ENCODE measurements at regions not wholly inside any gene's neighbourhood (a gene's known extent, or its start where the extent isn't known, plus 50 kb on each side); places are given as distances from the start of the nearest gene placed in this dataset.
"Not testable (repeated sequence)": the region's sequence is repeated elsewhere in the genome, so short reads cannot be mapped to it uniquely, and the experiment has no call there.

GRCh38 chr3:198147213-198147612, 187.2 kb downstream of the LMLN start:
- DNase-seq (ENCODE audit: low spot score), result not testable (repeated sequence)

DNA sequence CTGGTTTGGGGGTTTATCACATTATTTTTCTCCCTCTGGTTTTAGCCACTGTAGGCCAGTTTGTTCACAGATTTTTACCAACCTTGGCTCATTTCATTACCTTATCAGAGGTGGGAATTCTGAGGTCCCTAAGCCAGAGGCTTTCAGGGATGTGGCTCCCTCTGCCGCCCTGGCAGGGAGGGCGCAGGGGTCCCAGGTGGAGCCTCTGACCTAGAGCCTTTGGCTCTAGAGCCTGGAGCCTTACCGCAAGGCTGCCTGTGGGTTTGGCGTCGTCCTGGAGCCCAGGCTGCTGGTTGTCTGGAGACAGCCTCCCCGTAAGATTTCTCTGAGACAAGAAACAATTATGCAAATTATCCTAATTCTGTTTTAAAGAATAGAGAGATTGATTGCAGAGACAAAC, 188.0 kb downstream of the LMLN start:
- not testable (repeated sequence) for DNase-seq (ENCODE audit: low spot score)

DNA sequence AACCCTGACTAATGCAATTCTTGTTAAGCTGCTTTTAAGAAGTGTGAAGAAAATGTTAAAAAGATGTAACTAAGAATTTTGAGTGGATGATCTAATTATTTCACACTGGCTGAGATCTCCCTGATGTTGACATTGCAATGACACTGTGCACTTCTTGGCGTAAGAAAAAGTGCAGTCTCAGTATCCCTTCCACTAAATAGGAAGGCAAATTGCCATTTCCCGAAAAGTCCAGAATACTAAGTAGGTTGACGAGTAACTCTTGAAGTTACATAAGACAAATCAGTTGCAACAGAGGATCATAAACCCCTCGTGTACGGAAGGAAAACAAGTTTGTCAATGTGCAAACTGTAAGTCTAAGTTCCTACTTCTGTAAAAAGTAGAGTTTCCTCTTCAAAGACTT, 189.9 kb downstream of the LMLN start:
- DNase-seq (ENCODE audit: low spot score), result not testable (repeated sequence)

DNA sequence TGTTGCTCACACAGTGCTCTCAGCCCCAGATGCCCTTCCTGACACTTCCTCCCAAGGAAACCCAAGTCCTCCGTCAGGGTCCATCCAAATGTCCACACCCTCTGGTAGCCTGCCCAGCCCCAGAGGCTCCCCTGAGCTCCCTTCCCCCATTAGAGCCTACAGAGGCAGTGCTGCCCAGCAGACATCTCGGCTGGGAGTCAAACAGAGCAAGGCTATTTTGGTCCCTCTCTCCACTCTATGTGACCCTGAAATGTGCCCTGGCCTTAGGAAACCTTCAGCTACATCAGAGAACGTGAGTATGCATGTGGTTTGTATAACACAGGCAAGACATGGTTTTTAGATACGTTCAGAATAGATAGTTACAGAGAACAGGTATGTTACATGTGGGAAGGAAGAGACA, 191.8 kb downstream of the LMLN start:
- DNase-seq (ENCODE audit: low spot score), result not testable (repeated sequence)

DNA sequence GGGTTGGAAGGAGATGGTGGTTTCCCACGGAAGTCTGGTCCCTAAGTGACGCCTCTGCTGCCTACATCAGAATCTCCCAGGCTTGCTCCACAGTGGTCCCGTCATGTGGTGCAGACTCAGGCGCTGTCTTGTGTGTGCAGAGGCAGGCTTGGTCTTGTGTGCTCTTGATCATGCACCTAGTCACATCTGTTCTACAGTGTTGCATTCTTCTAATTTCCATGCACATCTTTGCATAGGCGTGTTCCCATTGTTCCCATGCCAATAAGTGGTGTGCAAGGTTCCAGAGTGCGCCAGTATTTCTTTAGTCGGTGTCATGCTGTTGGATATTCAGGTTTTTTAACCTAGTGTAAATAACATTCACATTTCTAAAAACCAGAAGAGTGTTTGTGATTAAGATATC, 195.8 kb downstream of the LMLN start:
- not testable (repeated sequence) for DNase-seq (ENCODE audit: low spot score)

DNA sequence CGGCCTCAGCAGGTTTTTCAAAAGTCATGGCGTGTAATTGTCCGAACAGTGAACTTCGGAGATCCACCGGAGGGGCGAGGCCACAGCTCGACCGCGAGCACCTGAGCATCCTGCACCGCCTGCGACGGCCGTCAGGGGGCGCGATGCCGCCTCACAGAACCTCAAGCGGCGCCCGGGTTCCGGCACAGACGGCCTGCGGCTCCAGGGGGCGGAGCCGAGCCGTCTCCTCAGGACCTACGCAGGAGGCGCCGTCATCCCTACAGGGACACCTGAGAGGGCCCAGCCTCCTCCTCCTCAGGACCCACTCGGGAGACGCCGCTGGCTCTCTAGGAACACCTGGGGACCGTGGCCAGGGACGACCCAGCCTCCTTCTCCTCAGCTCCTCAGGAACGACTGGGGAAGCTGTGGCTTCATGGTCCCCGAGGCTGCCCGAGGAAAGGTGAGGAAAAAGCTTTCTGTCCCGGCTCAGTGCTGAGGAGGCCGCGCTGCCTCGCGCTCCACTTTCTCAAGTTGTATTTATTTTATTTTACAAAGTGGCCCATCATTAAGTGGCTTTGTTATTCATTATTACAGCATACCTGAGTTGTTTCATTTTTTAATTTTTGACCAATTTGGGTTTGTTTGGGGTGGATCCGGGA, 197.3 kb downstream of the LMLN start:
- DNase-seq (ENCODE audit: low spot score), result not testable (repeated sequence)

GRCh38 chr3:198158007-198158406, 198.0 kb downstream of the LMLN start:
- DNase-seq (ENCODE audit: low spot score), result not testable (repeated sequence)

DNA sequence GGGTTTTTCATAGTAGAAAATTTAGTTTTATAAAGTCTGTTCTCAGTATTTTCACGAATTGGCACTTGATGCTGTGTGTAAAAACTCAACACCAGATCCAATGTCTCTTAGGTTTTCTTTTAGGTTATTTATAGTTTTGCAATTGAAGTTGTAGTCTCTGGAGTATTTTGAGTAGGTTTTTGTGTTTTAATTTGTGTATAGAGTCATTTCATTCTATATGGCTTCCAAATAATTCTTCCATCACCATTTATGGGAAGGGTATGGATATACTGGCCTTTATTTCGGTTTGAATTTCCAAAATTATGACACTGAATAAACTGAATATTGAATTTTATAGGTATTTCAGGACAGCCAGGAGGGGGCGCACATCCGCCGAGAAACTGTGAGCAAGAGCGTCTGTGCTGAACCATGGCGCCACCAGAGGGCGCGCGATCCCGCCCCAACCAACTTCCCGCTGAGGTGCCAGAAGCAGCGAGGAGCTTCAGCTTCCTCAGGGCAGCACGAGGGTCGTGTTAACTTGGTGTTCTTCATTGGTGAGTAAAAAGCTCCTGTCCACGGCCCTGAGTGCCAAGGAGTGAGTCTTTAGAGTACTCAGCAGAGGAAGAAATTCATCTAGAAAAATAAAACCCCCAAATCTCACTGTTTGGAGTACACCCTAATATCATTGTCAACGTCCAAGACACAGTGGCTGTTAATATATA, 207.5 kb downstream of the LMLN start:
- DNase-seq (ENCODE audit: low spot score), result peak; percentile 66

DNA sequence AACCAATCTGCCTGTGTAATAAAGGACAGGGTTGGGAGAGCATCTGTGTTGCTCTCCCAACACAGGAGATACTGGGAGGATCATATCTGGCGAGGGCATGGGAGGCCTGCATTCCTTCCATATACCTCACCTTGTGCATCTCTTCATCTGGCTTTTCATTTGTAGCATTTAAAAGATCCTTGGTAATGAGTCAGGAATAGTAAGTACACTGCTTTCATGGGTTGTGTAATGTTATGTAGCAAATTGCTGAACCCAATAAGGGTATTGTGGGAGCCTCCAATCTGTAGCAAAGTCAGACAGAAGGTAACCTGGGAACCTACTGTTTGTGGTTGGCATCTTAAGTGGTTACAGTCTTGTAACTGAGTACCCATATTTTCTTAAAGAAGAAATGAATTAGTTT, 210.8 kb downstream of the LMLN start:
- not testable (repeated sequence) for DNase-seq (ENCODE audit: low spot score)

- DNase-seq (ENCODE audit: low spot score), result not testable (repeated sequence)
These were observed 213.1 kb downstream of the LMLN start for GRCh38 chr3:198173080-198173479.

- DNase-seq (ENCODE audit: low spot score), result not testable (repeated sequence)
These were observed 214.0 kb downstream of the LMLN start for GRCh38 chr3:198173929-198174574.
